D721Med (cell line): ENCODE measurements at regions not wholly inside any gene's neighbourhood (a gene's known extent, or its start where the extent isn't known, plus 50 kb on each side); places are given as distances from the start of the nearest gene placed in this dataset.
"Not testable (repeated sequence)": the region's sequence is repeated elsewhere in the genome, so short reads cannot be mapped to it uniquely, and the experiment has no call there.

Experiments
- DNase-seq: peaks from one replicate; pipeline ENCODE4 v3.0.0; 2011; ENCODE audit warnings: low spot score; ENCODE audit not compliant: insufficient read length
- FAIRE-seq: peaks from 2 replicates; lab custom pipeline; 2011; peaks lifted over from hg19 to GRCh38; lab: Jason Lieb, UNC
- TF ChIP-seq, protein P1 (sequence below): IDR thresholded peaks from 2 replicates; pipeline ENCODE4 v1.5.1; 2012; ENCODE audit warnings: mild to moderate bottlenecking, control low read depth; ENCODE audit not compliant: insufficient read depth; ENCODE audit errors: missing control alignments

GRCh38 chr3:83226751-83227150, 1465.3 kb upstream of the GBE1 start:
- DNase-seq (no peak), FAIRE-seq (no peak)
- TF ChIP-seq, protein P1, sequence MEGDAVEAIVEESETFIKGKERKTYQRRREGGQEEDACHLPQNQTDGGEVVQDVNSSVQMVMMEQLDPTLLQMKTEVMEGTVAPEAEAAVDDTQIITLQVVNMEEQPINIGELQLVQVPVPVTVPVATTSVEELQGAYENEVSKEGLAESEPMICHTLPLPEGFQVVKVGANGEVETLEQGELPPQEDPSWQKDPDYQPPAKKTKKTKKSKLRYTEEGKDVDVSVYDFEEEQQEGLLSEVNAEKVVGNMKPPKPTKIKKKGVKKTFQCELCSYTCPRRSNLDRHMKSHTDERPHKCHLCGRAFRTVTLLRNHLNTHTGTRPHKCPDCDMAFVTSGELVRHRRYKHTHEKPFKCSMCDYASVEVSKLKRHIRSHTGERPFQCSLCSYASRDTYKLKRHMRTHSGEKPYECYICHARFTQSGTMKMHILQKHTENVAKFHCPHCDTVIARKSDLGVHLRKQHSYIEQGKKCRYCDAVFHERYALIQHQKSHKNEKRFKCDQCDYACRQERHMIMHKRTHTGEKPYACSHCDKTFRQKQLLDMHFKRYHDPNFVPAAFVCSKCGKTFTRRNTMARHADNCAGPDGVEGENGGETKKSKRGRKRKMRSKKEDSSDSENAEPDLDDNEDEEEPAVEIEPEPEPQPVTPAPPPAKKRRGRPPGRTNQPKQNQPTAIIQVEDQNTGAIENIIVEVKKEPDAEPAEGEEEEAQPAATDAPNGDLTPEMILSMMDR, result no peak

DNA sequence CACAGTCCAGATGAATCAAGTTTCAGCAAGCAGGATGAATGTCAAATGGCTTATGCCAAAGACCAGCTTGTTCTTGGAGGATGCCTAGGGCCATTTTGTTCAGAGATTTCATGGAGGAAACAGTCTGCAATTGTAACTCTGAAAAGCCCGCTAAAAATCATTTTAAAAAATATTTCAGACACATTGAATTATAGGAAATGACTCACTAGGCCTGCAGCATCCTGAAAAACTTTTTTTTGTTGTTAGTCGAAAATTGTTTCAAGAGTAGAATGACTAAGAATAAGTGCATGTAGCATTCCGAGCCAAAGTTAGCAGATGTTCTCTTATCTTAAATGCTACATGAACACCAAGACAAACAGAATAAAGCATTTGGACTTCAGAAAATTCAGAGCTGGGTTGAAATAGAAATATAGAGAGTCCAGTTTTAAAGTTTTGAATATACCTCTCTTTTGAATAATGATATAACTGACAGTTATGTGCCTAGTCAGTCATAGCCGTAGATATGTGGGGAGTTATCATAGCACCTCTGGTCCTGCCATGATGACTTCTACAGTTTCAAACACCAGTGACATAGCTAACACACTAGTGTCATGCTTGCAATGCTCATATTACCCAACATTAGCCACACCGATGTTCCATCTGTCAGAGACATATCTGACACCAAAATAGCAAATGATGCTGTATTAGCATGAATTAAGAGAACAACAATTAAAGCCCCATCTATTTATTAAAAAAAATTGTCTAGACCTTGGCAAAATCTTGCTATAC, 1462.8 kb upstream of the GBE1 start:
- TF ChIP-seq, protein P1, result no peak
- no peak for FAIRE-seq
- no peak for DNase-seq

- TF ChIP-seq, protein P1, result no peak
- FAIRE-seq, result no peak
- DNase-seq, result no peak
Observed at GRCh38 chr3:83218383-83219200, 1457.1 kb upstream of the GBE1 start.

DNA sequence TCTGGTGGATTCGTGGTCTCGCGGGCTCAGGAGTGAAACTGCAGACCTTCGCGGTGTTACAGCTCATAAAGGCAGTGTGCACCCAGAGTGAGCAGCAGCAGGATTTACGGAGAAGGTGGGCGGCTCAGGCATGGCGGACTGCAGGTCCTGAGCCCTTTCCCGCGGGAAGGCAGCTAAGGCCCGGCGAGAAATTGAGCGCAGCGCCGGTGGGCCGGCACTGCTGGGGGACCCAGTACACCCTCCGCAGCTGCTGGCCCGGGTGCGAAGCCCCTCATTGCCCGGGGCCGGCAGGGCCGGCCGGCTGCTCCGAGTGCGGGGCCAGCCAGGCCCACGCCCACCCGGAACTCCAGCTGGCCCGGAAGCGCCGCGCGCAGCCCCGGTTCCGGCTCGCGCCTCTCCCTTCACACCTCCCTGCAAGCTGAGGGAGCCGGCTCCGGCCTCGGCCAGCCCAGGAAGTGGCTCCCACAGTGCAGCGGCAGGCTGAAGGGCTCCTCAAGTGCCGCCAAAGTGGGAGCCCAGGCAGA, 1456.2 kb upstream of the GBE1 start:
- DNase-seq, FAIRE-seq: not testable (repeated sequence)

DNA sequence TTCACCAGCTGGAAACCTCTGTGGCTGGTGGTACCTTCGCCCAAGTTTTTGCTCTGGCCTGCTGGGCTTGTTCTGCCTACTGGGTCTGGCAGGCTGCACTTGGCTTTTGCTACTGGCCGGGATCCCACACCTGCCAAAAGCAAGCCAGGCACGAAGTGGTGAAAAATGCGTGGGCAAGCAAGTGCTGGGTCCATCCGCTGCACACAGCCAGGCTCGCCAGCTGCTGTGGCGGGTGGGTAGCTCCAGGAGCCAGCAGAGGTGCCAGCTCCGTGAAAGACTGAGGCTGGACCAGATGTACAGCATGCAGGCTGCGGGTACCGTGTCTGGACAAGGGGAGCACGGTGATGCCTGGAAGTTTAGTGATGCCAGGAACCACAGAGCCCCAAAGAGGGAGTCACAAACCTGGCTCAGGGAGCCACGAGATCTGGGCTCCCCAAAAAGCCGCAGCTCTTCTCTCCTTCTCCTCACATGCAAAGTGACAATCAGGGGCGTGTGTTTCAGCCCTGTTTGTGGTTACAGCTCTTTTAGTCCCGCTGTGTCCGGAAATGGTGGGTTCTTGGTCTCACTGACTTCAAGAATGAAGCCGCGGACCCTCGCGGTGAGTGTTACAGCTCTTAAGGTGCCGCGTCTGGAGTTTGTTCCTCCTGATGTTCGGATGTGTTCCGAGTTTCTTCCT, 1455.6 kb upstream of the GBE1 start:
- FAIRE-seq (no peak), DNase-seq (no peak)
- TF ChIP-seq, protein P1, result no peak

DNA sequence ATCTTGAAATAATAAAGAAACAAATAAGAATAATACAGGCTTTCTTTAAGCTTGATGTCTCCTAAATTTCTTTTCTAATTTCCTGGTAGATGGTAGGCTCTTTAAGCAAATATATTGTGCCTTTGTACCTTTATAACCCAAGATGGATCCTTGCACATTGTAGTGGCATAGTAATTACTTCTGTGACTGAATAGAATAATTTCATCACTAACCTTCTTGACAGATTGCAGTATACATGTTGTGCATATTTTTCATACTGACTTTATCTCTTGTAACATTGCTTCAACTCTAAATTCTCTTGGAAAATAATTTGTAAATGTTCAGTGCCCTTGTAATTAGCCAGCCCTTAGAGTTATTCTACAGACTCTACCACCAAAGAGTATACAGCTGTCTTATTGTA, 1433.8 kb upstream of the GBE1 start:
- FAIRE-seq (no peak), DNase-seq (no peak)
- TF ChIP-seq, protein P1, result no peak

GRCh38 chr3:83193526-83193925, 1432.1 kb upstream of the GBE1 start:
- FAIRE-seq (no peak), DNase-seq (no peak)
- TF ChIP-seq, protein P1, result no peak
